ENCODE measurements at regions not wholly inside any gene's neighbourhood (a gene's known extent, or its start where the extent isn't known, plus 50 kb on each side); places are given as distances from the start of the nearest gene placed in this dataset.
"Not testable (repeated sequence)": the region's sequence is repeated elsewhere in the genome, so short reads cannot be mapped to it uniquely, and the experiment has no call there.

DNA sequence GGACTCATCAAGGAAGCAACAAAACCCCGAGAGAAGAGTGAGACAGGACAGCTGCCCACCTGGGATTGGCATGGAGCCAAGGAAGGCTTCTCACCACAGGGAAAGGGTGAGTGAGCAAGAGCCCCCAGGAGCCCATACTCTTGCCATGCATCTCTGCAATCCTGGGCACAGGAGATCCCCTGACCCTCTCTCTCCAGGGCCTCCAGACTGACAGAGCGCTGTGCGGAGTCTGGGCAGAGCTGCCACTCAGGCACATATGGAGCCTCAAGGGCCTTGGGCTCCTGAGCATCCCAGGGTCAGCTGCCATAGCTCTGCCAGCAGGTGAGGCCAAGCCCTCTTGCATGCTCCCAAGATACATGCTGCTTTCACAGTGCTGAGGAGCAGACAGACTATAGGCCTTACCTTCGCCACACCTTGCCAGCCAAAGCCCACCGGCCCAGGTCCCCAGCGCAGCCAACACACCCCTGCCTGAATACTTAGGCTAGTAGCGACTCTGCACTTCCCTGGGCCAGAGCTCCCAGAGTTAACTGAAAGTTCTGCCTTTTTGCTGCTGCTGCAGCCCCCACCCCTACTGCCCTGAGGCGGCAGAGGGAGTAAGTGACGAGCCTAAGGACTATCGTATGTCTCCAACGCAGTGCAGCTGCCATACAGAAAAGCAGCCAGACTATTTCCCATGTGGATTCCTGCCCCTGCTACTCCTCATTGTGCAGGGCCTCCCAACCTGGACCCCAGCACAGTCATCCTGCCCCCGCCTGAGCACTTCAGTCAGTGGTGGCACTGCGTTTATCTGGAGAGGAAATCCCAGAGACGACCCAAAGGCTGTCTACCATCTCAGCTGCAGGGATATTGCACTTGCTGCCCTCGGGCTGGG is 251.6 kb downstream of the SPATA31A6 start:
- DNase-seq (ENCODE audit: low read depth in 2 of 2) = not testable (repeated sequence)

GRCh38 chr9:42435715-42436342 is 252.4 kb downstream of the SPATA31A6 start:
- not testable (repeated sequence) for DNase-seq (ENCODE audit: low read depth in 2 of 2)

DNA sequence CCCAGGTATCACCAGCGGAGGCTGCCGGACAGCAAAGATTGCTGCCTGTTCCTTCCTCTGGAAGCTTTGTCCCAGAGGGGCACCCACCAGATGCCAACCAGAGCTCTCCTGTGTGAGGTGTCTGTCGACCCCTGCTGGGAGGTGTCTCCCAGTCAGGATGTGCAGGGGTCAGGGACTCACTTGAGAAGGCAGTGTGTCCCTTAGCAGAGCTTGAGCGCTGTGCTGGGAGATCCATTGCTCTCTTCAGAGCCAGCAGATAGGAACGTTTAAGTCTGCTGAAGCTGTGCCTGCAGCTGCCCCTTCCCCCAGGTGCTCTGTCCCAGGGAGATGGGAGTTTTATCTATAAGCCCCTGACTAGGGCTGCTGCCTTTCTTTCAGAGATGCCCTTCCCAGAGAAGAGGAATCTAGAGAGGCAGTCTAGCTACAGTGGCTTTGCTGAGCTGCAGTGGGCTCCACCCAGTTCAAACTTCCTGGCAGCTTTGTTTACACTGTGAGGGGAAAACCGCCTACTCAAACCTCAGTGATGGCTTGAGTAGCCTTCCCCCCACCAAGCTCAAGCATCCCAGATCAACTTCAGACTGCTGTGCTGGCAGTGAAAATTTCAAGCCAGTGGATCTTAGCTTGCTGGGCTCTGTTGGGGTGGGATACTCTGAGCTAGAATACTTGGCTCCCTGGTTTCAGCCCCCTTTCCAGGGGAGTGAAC is 253.7 kb downstream of the SPATA31A6 start:
- DNase-seq (ENCODE audit: low read depth in 2 of 2) = not testable (repeated sequence)

GRCh38 chr9:42442680-42443079 is 259.2 kb downstream of the SPATA31A6 start:
- DNase-seq (ENCODE audit: low read depth in 2 of 2) = not testable (repeated sequence)

- DNase-seq (ENCODE audit: low read depth in 2 of 2) = not testable (repeated sequence)
Observed at GRCh38 chr9:42443414-42443813, 260.0 kb downstream of the SPATA31A6 start.

- DNase-seq (ENCODE audit: low read depth in 2 of 2) = not testable (repeated sequence)
Observed at GRCh38 chr9:42461436-42461835, 278.0 kb downstream of the SPATA31A6 start.

GRCh38 chr9:42461863-42462262 is 278.4 kb downstream of the SPATA31A6 start:
- not testable (repeated sequence) for DNase-seq (ENCODE audit: low read depth in 2 of 2)

DNA sequence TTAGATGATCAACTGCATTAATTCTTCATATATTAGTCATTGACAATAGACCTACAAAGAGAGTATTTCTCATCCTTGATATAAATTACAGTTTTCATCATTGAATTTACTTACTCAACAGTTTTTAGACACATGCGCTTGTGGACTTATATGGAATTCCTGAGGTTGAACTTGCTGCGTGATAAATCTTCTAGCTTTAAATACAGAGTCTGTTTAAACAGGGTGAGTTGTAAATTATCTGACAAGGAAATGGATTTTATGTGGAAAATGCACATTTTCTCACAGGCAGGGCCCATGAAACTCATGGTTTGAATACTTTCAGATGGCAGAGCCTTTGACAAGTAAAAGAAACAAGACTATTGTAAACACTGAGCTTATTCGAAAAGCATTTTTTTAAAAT is 280.5 kb downstream of the SPATA31A6 start:
- not testable (repeated sequence) for DNase-seq (ENCODE audit: low read depth in 2 of 2)

GRCh38 chr9:42470577-42470976 is 287.1 kb downstream of the SPATA31A6 start:
- DNase-seq (ENCODE audit: low read depth in 2 of 2) = peak in 1 of 2 donors; percentile 15

- not testable (repeated sequence) for DNase-seq (ENCODE audit: low read depth in 2 of 2)
Observed at GRCh38 chr9:42490989-42491388, 307.5 kb downstream of the SPATA31A6 start.

DNA sequence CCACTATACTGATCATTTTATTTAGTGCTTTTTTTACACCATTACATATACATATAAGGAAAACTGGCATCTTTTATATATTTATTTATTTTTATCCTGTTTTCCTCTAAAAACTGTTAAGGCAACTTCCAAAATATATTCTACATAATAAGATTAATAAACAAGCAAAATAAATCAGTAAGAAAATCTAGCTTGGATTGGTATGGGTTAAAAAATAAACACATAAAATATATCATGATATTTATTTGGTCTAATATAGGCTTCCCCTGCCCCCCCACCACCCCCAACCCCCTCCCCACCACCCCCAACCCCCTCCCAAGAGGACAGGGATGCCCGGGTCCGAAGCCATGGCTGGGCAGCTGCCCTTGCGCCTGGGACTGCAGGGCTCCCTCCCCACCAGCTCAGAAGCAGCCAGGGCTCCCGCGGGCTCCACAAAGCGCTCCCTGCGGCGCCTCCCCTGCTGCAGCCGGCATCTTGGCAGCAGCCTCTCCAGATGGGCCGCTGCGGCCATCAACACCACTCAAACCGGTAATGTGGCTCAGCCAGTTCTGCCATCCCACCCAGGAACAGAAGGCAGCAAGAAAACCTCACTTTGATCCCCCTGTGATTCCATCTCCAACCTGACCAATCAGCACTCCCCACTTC is 319.3 kb downstream of the SPATA31A6 start:
- not testable (repeated sequence) for DNase-seq (ENCODE audit: low read depth in 2 of 2)

- not testable (repeated sequence) for DNase-seq (ENCODE audit: low read depth in 2 of 2)
Observed at GRCh38 chr9:42508111-42508510, 324.7 kb downstream of the SPATA31A6 start.

GRCh38 chr9:42513535-42513934 is 330.1 kb downstream of the SPATA31A6 start:
- DNase-seq (ENCODE audit: low read depth in 2 of 2) = not testable (repeated sequence)

DNA sequence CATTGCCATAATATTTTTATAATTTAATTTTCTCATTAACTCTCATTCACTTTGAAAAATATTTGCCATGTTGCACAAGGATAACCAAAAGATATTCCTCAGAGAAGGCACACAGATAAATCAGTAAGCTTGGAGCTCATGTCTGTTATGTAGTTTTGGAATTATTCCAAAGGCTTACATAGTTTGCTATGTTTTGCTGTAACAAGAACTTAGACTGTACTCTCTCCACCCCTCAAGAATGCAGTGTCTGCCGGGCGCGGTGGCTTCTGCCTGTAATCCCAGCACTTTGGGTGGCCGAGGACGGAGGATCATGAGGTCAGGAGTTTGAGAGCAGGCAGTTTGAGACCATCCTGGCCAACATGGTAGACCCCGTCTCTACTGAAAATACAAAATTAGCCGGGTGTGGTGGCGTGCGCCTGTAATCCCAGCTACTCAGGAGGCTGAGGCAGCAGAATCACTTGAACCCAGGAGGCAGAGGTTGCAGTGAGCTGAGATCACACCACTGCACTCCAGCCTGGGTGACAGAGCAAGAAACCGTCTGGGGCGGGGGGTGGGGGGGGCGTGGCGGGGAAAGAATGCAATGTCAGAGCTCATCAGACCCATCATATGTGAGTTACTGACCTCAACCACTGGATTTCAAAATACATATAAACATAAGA is 351.0 kb downstream of the SPATA31A6 start:
- not testable (repeated sequence) for DNase-seq (ENCODE audit: low read depth in 2 of 2)

GRCh38 chr9:42534984-42535325 is 351.5 kb downstream of the SPATA31A6 start:
- DNase-seq (ENCODE audit: low read depth in 2 of 2) = peak in 1 of 2 donors; percentile 30

GRCh38 chr9:42550789-42551357 is 367.4 kb downstream of the SPATA31A6 start:
- DNase-seq (ENCODE audit: low read depth in 2 of 2) = not testable (repeated sequence)

- not testable (repeated sequence) for DNase-seq (ENCODE audit: low read depth in 2 of 2)
Observed at GRCh38 chr9:42568530-42568929, 385.1 kb downstream of the SPATA31A6 start.

DNA sequence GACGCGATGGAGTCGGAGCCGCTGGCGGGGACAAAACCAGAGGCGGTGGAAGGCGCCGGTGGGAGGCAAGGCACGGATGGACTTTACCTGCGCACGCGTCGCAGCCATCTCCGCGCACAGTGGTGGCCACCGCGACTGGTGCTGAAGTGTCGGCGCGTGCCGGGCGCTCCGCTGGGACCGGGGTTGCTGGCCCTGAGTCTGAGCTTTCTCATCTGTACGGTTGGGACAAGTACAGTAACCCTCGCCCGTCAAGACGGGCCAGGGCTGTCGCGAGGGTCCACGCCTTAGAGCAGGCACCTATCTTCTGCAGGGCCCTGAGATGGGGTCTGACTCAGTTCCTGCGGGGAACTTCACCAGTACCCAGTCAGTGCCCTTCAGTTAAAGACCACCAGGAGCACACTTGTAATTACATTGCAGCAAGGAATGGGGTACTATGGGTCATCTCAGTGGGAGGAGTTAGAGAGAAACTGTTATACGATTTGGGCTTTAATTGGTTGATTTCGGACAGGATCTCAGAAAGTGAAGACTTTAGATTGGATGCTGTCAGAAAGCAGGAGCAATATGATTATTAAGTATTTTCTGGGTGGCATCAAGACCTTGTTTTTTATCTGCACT is 385.6 kb downstream of the SPATA31A6 start:
- DNase-seq (ENCODE audit: low read depth in 2 of 2) = not testable (repeated sequence)

GRCh38 chr9:42577851-42578250 is 394.4 kb downstream of the SPATA31A6 start:
- DNase-seq (ENCODE audit: low read depth in 2 of 2) = not testable (repeated sequence)
